HG02970 (cell line): ENCODE measurements at regions not wholly inside any gene's neighbourhood (a gene's known extent, or its start where the extent isn't known, plus 50 kb on each side); places are given as distances from the start of the nearest gene placed in this dataset.
A peak's percentile ranks its signal among the peaks of the same experiment; 100 is the strongest.
"Not testable (repeated sequence)": the region's sequence is repeated elsewhere in the genome, so short reads cannot be mapped to it uniquely, and the experiment has no call there.

Source experiments
- ATAC-seq: cut with Tn5 transposase; IDR thresholded peaks from one replicate; pipeline ENCODE4 v1.9.1; 2021; ENCODE audit warnings: mild to moderate bottlenecking, moderate library complexity, moderate number of reproducible peaks; ENCODE audit not compliant: unreplicated experiment, low FRiP score

DNA sequence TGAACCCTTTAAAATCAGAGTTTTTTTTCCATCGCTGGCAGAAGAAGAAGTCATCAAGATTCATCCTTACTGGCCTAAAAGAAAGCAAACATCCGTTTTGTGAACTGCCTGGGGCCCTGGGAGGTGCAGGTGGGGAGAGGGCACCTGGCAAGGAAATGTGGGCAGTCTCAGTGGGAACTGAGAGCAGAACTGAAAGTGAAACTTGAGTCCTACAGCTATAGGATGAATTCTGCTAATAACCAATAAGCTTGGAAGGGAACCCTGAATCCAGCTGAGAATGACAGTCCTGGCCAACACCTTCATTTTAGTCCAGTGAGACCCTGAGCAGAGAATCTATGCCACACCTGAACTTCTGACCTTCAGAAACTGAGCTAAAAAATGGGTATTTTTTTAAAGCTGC lies 130.1 kb upstream of the ASCC3 start:
- peak; percentile 95 for ATAC-seq

GRCh38 chr6:101013612-101014195 lies 132.6 kb upstream of the ASCC3 start:
- ATAC-seq: no peak

- no peak for ATAC-seq
These were observed 134.4 kb upstream of the ASCC3 start for GRCh38 chr6:101015541-101015940.

GRCh38 chr6:101016163-101016562 lies 135.0 kb upstream of the ASCC3 start:
- no peak for ATAC-seq

DNA sequence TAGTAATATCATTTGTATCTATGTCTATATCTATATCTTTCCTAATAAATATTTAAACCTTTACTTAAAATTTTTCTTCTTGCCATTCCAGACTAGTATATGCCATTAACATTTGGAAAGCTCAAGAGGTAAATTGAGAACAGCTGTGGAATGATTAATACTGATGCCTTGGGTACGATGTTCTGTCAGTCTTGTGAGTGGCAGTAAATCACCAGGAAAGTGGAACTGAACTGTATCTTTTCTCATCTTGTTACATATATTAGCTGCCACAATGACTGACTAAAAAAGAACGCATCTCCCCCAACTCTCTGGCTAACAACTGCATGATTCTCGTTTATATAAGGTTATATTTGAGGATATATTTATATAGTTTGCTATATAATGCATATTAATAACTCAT lies 137.0 kb upstream of the ASCC3 start:
- ATAC-seq: no peak

- no peak for ATAC-seq
These were observed 140.4 kb upstream of the ASCC3 start for GRCh38 chr6:101021504-101021903.

DNA sequence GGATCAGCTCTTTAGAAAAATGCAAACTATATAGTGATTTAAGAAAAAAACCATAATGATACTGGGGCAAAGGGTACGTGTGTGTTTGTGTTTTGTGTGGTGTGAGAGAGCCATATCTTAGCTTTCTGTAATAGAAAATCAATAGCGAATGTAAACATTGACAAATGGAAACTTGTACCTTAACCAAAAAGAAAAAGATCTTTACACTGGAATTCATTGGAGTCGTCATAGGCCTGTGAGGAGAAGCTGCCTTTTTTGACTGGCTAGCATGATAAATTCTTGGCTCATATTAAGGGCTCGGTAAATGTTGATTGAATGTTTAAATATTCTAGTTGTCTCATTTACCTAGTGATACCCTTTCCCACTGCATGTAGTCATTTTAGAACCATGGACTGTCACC lies 161.8 kb upstream of the ASCC3 start:
- no peak for ATAC-seq

DNA sequence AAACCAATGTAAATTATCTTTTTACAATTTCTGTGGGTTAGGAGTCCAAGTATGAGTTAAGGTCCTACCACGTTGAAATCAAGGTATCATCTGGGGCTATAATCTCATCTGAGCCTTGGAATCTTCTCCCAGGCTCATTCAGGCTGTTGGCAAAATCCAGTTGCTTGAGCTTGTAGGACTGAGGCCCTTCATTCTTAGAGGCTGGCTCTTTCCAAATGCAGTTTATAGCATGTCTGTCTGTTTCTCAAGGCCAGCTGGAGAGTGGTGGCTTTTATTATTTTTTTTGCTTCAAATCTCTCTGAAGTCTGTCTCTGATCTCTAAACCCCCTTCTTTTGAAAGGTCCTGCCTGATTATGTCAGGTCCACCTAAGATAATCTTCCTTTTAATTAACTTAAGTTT lies 177.2 kb upstream of the ASCC3 start:
- no peak for ATAC-seq

DNA sequence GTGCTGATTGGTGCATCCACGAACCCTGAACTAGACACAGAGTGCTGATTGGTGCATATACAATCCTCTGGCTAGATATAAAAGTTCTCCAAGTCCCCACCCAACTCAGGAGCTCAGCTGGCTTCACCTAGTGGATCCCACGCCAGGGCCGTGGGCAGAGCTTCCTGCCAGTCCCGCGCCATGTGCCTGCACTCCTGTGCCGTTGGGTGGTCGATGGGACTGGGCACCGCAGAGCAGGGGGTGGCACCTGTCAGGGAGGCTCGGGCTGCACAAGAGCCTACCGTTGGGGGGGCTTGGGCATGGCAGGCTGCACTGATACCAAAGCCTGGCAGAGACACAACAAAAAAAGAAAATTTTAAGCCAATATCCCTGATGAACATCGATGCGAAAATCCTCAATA lies 185.4 kb upstream of the ASCC3 start:
- ATAC-seq: no peak

DNA sequence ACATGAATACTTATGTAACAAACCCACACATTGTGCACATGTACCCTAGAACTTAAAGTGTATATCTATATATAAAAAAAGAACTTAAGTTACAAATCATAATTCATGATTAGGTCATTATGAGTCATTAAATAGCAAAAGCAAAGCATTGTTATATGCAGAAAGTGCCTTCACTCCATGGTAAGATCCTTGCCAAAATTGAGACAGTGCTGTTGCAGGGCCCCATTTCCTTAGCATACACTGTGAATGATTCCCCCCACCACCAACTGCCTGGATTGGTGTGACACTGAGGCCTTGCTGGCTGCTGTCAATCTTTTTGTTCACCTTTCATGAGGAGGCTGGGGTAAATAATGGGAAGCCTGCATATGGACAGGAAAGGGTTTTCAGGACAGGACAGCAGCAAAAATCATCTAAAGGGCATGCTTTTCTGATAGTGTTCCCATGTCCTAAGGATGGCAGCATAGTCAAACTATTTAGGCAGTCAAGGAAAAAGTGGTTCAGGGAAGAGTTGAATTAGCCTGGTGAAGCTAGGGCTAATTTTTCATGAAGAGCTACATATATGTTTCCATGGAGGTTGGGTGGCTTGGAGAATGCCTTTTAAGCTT lies 188.2 kb upstream of the ASCC3 start:
- ATAC-seq: no peak

GRCh38 chr6:101070044-101070608 lies 189.0 kb upstream of the ASCC3 start:
- ATAC-seq: no peak

DNA sequence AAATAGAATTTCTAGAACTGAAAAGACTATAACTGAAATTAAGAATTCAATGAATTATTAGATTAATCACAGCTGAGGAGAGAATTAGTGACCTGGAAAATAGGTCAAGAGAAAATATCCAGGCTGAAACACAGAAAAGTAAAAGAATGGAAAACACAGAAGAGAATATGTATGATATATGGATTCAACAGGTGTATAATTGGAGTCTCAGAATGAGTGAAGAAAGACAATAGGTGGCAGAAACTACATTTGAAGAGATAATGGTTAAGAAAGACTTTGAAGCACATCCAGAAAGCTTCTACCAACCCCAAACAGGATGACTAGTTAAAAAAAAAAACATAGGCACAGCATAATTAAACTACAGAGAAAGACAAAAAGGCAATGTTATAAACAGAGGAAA lies 196.2 kb upstream of the ASCC3 start:
- no peak for ATAC-seq

- no peak for ATAC-seq
These were observed 198.7 kb upstream of the ASCC3 start for GRCh38 chr6:101079696-101080270.

DNA sequence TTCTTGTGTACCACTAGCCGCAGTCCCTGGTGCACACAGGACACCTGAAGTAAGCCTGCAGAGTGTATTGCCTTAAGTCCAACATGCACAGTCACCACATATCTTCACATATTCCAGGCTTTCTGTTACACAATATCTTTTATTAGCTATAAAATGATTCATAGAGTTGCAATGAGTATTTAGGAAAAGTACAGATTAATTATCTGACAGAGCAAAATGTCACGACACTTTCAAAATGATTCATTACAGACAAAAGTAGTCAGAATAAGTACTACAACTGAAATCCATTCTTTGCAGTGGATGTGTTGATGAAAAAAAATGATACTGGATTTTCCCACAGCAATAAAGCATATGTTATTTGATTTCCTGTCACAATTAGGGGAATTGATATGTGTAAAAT lies 199.5 kb upstream of the ASCC3 start:
- no peak for ATAC-seq

- no peak for ATAC-seq
These were observed 202.5 kb upstream of the ASCC3 start for GRCh38 chr6:101083533-101084175.

DNA sequence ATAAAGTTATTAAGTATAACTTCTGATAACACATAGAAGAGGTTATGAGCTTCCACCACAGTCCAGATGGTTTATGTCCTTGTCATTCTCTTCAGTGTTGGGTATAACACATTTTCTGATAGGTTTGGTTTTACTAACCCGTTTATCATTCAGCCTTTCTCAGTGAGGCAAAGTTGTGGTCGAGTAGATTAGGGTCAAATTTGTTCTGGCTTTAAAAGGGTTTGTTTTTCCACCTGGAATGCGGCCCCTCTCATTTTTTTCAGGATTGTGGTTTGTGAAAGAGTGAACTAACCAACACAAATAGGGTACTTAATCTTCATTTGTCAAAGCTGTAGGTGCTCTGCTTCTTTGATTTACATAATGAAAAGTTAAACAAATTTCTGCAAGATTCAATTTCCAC lies 204.2 kb upstream of the ASCC3 start:
- no peak for ATAC-seq

DNA sequence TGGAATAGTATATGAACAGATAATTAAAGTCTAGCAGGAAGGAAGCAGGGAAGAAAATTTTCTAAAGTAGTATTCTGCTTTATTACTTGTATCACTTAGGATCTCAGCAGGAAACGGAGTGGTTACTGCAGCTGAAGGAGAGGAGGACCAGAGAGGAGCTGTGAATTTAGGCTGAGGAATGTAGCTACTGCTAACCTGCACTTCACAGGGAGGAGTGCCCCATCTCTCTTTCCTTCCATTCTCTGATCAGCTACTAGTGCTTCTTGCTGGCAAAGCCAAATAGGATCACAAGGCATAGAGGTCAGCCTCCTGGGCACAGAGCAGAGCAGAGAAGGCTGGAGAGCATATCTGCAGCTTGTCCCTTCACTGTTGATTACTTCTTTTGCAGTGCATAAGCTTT lies 205.3 kb upstream of the ASCC3 start:
- no peak for ATAC-seq

- ATAC-seq: no peak
These were observed 207.5 kb upstream of the ASCC3 start for GRCh38 chr6:101088594-101088993.

GRCh38 chr6:101089640-101090039 lies 208.5 kb upstream of the ASCC3 start:
- ATAC-seq: no peak

- no peak for ATAC-seq
These were observed 209.2 kb upstream of the ASCC3 start for GRCh38 chr6:101090281-101090680.

DNA sequence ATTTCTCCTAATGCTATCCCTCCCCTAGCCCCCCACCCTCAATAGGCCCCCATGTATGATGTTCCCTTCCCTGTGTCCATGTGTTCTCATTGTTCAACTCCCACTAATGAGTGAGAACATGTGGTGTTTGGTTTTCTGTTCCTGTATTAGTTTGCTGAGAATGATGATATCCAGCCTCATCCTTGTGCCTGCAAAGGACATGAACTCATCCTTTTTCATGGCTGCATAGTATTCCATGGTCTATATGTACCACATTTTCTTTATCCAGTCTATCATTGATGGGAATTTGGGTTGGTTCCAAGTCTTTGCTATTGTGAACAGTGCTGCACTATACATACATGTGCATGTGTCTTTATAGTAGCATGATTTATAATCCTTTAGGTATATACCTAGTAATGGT lies 217.5 kb upstream of the ASCC3 start:
- ATAC-seq: not testable (repeated sequence)

DNA sequence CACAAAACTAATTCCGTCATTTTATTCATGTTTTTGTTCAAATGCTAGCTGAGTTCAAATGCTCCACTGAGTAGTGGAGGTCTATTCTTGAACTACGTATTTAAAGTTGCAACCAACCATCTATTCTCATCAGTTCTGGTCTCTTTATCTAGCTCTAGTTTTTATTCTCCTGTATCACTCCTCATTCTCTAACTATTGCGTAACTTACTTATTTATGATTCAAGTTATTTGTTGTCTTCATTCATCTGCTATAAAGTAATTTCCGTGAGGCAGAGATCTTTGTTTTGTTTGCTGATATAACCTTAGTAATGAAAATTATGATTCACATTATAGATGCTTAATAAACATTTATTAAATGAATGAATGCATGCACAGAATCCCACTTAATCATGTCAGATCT lies 221.6 kb upstream of the ASCC3 start:
- no peak for ATAC-seq
